OCI-LY7 (cell line): ENCODE measurements at regions not wholly inside any gene's neighbourhood (a gene's known extent, or its start where the extent isn't known, plus 50 kb on each side); places are given as distances from the start of the nearest gene placed in this dataset.
"Not testable (repeated sequence)": the region's sequence is repeated elsewhere in the genome, so short reads cannot be mapped to it uniquely, and the experiment has no call there.

Experiments
- BruUV-seq: library from RNA; stranded (reverse); fragments of 400-500 nt; replicated peaks from 2 replicates; lab custom pipeline; 2021; lab: Mats Ljungman, UMichigan
- CTCF ChIA-PET: fragments of 300-600 bp; sonication (Branson Sonifier 250); formaldehyde crosslinking; loops from one replicate; lab custom pipeline; 2022; ENCODE audit warnings: antibody characterized with exemption; ENCODE audit not compliant: unreplicated experiment; lab: Charles Lee
- POLR2A ChIA-PET: fragments of 300-600 bp; sonication (Branson Sonifier 250); formaldehyde crosslinking; loops from one replicate; lab custom pipeline; 2022; ENCODE audit warnings: antibody characterized with exemption; lab: Charles Lee
- DNase-seq: peaks from one replicate; pipeline ENCODE4 v3.0.0-alpha.2; 2015; ENCODE audit warnings: low spot score
- H2AFZ ChIP-seq: fragments of 200-600 bp; sonication (generic), shearing (Covaris generic); 2 replicates; pipeline ENCODE4 v1.6.1; 2014; ENCODE audit warnings: mild to moderate bottlenecking, antibody characterized with exemption, low read length, moderate library complexity
- H3K27ac ChIP-seq: fragments of 200-600 bp; sonication (generic); 2 replicates; pipeline ENCODE4 v1.5.1; 2014; ENCODE audit warnings: mixed run types, low read depth, mild to moderate bottlenecking, moderate library complexity, low read length, inconsistent platforms; ENCODE audit not compliant: poor library complexity, severe bottlenecking
- H3K36me3 ChIP-seq: fragments of 200-600 bp; sonication (generic); 2 replicates; pipeline ENCODE4 v1.6.1; 2014; ENCODE audit warnings: mild to moderate bottlenecking, antibody characterized with exemption, low read length, moderate library complexity, mixed read lengths; ENCODE audit not compliant: insufficient read depth
- H3K4me1 ChIP-seq: fragments of 200-600 bp; sonication (generic); 2 replicates; pipeline ENCODE4 v1.5.1; 2014; ENCODE audit warnings: mild to moderate bottlenecking, low read length; ENCODE audit not compliant: insufficient read depth, poor library complexity, severe bottlenecking
- H3K4me2 ChIP-seq: fragments of 200-600 bp; sonication (generic); 2 replicates; pipeline ENCODE4 v1.6.1; 2014; ENCODE audit warnings: mild to moderate bottlenecking, low read length
- H3K4me3 ChIP-seq: fragments of 200-600 bp; sonication (generic); 2 replicates; pipeline ENCODE4 v1.5.1; 2014; ENCODE audit warnings: mild to moderate bottlenecking, low read depth, low read length; ENCODE audit not compliant: poor library complexity, severe bottlenecking
- H3K79me2 ChIP-seq: fragments of 200-600 bp; sonication (generic); 2 replicates; pipeline ENCODE4 v1.6.1; 2016; ENCODE audit warnings: low read depth, mild to moderate bottlenecking, low read length, moderate library complexity, mixed read lengths; ENCODE audit not compliant: insufficient read depth
- H3K9me2 ChIP-seq: fragments of 200-600 bp; sonication (generic); 2 replicates; pipeline ENCODE4 v1.6.1; 2016; ENCODE audit warnings: mild to moderate bottlenecking, low read length, mixed read lengths; ENCODE audit not compliant: insufficient read depth
- H3K9me3 ChIP-seq: fragments of 200-600 bp; sonication (generic); 2 replicates; pipeline ENCODE4 v1.6.1; 2014; ENCODE audit warnings: mild to moderate bottlenecking, mixed run types, low read length, mixed read lengths
- H4K20me1 ChIP-seq: fragments of 200-600 bp; sonication (generic); 2 replicates; pipeline ENCODE4 v1.6.1; 2014; ENCODE audit warnings: mild to moderate bottlenecking, antibody characterized with exemption, low read length, moderate library complexity, mixed read lengths; ENCODE audit not compliant: insufficient read depth
- EZH2phosphoT487 ChIP-seq: fragments of 200-600 bp; sonication (generic); IDR thresholded peaks from 2 replicates; pipeline ENCODE4 v1.6.1; 2018; ENCODE audit warnings: low read depth, borderline replicate concordance, mild to moderate bottlenecking, mixed run types, antibody characterized with exemption, low read length, moderate library complexity, mixed read lengths
- intact Hi-C: fragments of 100-400 bp; cut with micrococcal nuclease; formaldehyde crosslinking; loops from one replicate; pipeline ENCODE4 v1.10.0; 2022; ENCODE audit not compliant: unreplicated experiment
- TF ChIP-seq, protein P1 (sequence below): fragments of 200-600 bp; sonication (generic); conservative IDR thresholded peaks from 2 replicates; pipeline ENCODE4 v1.5.1; 2014; ENCODE audit warnings: mild to moderate bottlenecking, antibody characterized with exemption, low read length, moderate library complexity, mixed read lengths

DNA sequence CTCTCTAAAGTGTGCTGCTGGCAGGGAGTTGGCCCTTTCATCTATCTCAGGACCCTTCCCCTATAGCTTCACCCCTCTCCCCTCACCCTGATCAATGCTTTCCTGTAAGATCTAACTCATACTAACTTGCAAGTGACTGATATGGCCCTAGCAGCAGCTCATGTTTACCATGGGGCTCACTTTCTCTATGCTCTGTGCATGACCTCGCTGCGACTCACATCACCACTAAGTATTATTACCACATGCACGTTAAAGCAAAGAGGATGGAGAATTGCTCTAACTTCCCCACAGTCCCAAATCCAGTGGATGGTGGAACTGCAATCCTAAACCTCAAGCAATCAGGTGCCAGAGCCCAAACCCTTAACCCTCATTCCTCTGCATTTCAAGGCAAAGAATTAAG, 626.6 kb downstream of the MID1IP1 start:
- no peak for TF ChIP-seq EZH2phosphoT487
- TF ChIP-seq, protein P1, sequence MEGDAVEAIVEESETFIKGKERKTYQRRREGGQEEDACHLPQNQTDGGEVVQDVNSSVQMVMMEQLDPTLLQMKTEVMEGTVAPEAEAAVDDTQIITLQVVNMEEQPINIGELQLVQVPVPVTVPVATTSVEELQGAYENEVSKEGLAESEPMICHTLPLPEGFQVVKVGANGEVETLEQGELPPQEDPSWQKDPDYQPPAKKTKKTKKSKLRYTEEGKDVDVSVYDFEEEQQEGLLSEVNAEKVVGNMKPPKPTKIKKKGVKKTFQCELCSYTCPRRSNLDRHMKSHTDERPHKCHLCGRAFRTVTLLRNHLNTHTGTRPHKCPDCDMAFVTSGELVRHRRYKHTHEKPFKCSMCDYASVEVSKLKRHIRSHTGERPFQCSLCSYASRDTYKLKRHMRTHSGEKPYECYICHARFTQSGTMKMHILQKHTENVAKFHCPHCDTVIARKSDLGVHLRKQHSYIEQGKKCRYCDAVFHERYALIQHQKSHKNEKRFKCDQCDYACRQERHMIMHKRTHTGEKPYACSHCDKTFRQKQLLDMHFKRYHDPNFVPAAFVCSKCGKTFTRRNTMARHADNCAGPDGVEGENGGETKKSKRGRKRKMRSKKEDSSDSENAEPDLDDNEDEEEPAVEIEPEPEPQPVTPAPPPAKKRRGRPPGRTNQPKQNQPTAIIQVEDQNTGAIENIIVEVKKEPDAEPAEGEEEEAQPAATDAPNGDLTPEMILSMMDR: no peak
- DNase-seq: no peak
- Histone ChIP-seq H2AFZ (no peak overlapping the region), H3K4me2 (no peak overlapping the region), H3K4me1 (no peaks in the 10 kb centered on the region), H3K79me2 (no peaks in the 10 kb centered on the region), H3K9me3 (no peaks in the 10 kb centered on the region), H4K20me1 (no peaks in the 10 kb centered on the region), H3K9me2 (no peaks in the 10 kb centered on the region), H3K4me3 (no peak overlapping the region), H3K36me3 (no peaks in the 10 kb centered on the region), H3K27ac (no peak overlapping the region)
- no TSS peak for BruUV-seq
- CTCF ChIA-PET: no interaction called here
- POLR2A ChIA-PET: no interaction called here
- intact Hi-C loops: no loop called here

GRCh38 chrX:39430551-39430950, 629.3 kb downstream of the MID1IP1 start:
- POLR2A ChIA-PET: no interaction called here
- H3K9me3 ChIP-seq: no peaks in the 10 kb centered on the region
- H3K4me1 ChIP-seq: no peaks in the 10 kb centered on the region
- TF ChIP-seq, protein P1: no peak
- TF ChIP-seq EZH2phosphoT487: no peak
- H3K27ac ChIP-seq: no peak overlapping the region
- no peaks in the 10 kb centered on the region for H3K79me2 ChIP-seq
- H3K4me3 ChIP-seq: no peak overlapping the region
- H4K20me1 ChIP-seq: no peaks in the 10 kb centered on the region
- no peak overlapping the region for H3K4me2 ChIP-seq
- no peaks in the 10 kb centered on the region for H3K9me2 ChIP-seq
- no peaks in the 10 kb centered on the region for H3K36me3 ChIP-seq
- H2AFZ ChIP-seq: no peak overlapping the region
- CTCF ChIA-PET: no interaction called here
- BruUV-seq: no TSS peak
- no peak for DNase-seq
- intact Hi-C loops: no loop called here

GRCh38 chrX:39431893-39432292, 630.6 kb downstream of the MID1IP1 start:
- Histone ChIP-seq H2AFZ (no peak overlapping the region), H3K36me3 (no peaks in the 10 kb centered on the region), H3K4me3 (no peak overlapping the region), H4K20me1 (no peaks in the 10 kb centered on the region), H3K4me1 (no peaks in the 10 kb centered on the region), H3K27ac (no peak overlapping the region), H3K79me2 (no peaks in the 10 kb centered on the region), H3K9me3 (no peaks in the 10 kb centered on the region), H3K4me2 (no peak overlapping the region), H3K9me2 (no peaks in the 10 kb centered on the region)
- ChIA-PET POLR2A (no interaction called here), CTCF (no interaction called here)
- TF ChIP-seq, protein P1: no peak
- TF ChIP-seq EZH2phosphoT487: no peak
- no TSS peak for BruUV-seq
- intact Hi-C loops: no loop called here
- DNase-seq: no peak

DNA sequence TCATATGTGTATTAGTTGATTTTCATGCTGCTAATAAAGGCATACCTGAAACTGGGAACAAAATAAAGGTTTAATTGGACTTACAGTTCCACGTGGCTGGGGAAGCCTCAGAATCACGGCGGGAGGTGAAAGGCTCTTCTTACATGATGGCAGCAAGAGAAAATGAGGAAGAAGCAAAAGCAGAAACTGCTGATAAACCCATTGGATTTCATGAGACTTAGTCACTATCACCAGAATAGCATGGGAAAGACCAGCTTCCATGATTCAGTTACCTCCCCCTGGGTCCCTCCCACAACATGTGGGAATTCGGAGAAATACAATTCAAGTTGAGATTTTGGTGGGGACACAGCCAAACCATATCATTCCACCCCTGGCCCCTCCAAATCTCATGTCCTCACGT, 633.4 kb downstream of the MID1IP1 start:
- H3K9me2 ChIP-seq, H3K27ac ChIP-seq, DNase-seq, H3K9me3 ChIP-seq, BruUV-seq, POLR2A ChIA-PET, intact Hi-C loops, H3K4me1 ChIP-seq, H3K36me3 ChIP-seq, H3K4me2 ChIP-seq, H3K79me2 ChIP-seq, H4K20me1 ChIP-seq, H3K4me3 ChIP-seq, CTCF ChIA-PET, H2AFZ ChIP-seq: not testable (repeated sequence)

GRCh38 chrX:39436538-39436937, 635.3 kb downstream of the MID1IP1 start:
- CTCF ChIA-PET, BruUV-seq, intact Hi-C loops, POLR2A ChIA-PET, H3K27ac ChIP-seq, H2AFZ ChIP-seq, H3K4me2 ChIP-seq, H3K4me1 ChIP-seq, H3K9me2 ChIP-seq, H3K4me3 ChIP-seq, H3K79me2 ChIP-seq, H4K20me1 ChIP-seq, H3K36me3 ChIP-seq, DNase-seq, H3K9me3 ChIP-seq: not testable (repeated sequence)
